H9 (cell line): ENCODE measurements at regions not wholly inside any gene's neighbourhood (a gene's known extent, or its start where the extent isn't known, plus 50 kb on each side); places are given as distances from the start of the nearest gene placed in this dataset.

Experiments
- DNase-seq: peaks from one replicate; pipeline ENCODE4 v3.0.0-alpha.2; 2017
- H2AFZ ChIP-seq: one replicate; pipeline ENCODE4 v1.6.1; 2013; ENCODE audit warnings: mild to moderate bottlenecking, low read length, control low read depth, moderate library complexity
- H2AK5ac ChIP-seq: 2 replicates; pipeline ENCODE4 v1.6.1; 2013; ENCODE audit warnings: low read length, control low read depth, mixed read lengths; ENCODE audit not compliant: insufficient read length
- H2BK120ac ChIP-seq: one replicate; pipeline ENCODE4 v1.6.1; 2013; ENCODE audit warnings: low read depth, mild to moderate bottlenecking, low read length, control low read depth, inconsistent platforms; ENCODE audit not compliant: poor library complexity, severe bottlenecking
- H2BK12ac ChIP-seq: 2 replicates; pipeline ENCODE4 v1.6.1; 2013; ENCODE audit warnings: low read length, control low read depth, mixed read lengths, low read depth; ENCODE audit not compliant: insufficient read length
- H2BK15ac ChIP-seq: 2 replicates; pipeline ENCODE4 v1.6.1; 2013; ENCODE audit warnings: low read depth, low read length, control low read depth
- H2BK20ac ChIP-seq: one replicate; pipeline ENCODE4 v1.6.1; 2013; ENCODE audit warnings: low read depth, mild to moderate bottlenecking, low read length, control low read depth, inconsistent platforms; ENCODE audit not compliant: poor library complexity, severe bottlenecking
- H2BK5ac ChIP-seq: 2 replicates; pipeline ENCODE4 v1.6.1; 2013; ENCODE audit warnings: low read length, control low read depth, mixed read lengths; ENCODE audit not compliant: insufficient read length
- H3K14ac ChIP-seq: 2 replicates; pipeline ENCODE4 v1.6.1; 2013; ENCODE audit warnings: low read length, control low read depth; ENCODE audit not compliant: insufficient read depth
- H3K18ac ChIP-seq: 2 replicates; pipeline ENCODE4 v1.6.1; 2013; ENCODE audit warnings: low read depth, mild to moderate bottlenecking, mixed read lengths, low read length, control low read depth; ENCODE audit not compliant: insufficient read length
- H3K23ac ChIP-seq: 2 replicates; pipeline ENCODE4 v1.6.1; 2013; ENCODE audit warnings: low read length, control low read depth, mixed read lengths, low read depth; ENCODE audit not compliant: insufficient read length
- H3K23me2 ChIP-seq: 2 replicates; pipeline ENCODE4 v1.6.1; 2013; ENCODE audit warnings: low read depth, mild to moderate bottlenecking, mixed read lengths, low read length, control low read depth; ENCODE audit not compliant: insufficient read length, poor library complexity, severe bottlenecking
- H3K27ac ChIP-seq: 2 replicates; pipeline ENCODE4 v1.5.1; 2013; ENCODE audit warnings: low read length, control low read depth, mixed read lengths, low read depth; ENCODE audit not compliant: insufficient read length
- H3K27me3 ChIP-seq: 2 replicates; pipeline ENCODE4 v1.6.1; 2013; ENCODE audit warnings: low read length, control low read depth, inconsistent platforms; ENCODE audit not compliant: insufficient read depth
- H3K4ac ChIP-seq: 2 replicates; pipeline ENCODE4 v1.6.1; 2013; ENCODE audit warnings: low read depth, mild to moderate bottlenecking, control low read depth, inconsistent platforms, low read length, moderate library complexity
- H3K4me1 ChIP-seq: 2 replicates; pipeline ENCODE4 v1.6.1; 2013; ENCODE audit warnings: low read length, control low read depth, inconsistent platforms; ENCODE audit not compliant: insufficient read depth
- H3K4me2 ChIP-seq: 2 replicates; pipeline ENCODE4 v1.6.1; 2013; ENCODE audit warnings: low read length, control low read depth, mixed read lengths; ENCODE audit not compliant: insufficient read length, insufficient read depth
- H3K56ac ChIP-seq: 2 replicates; pipeline ENCODE4 v1.6.1; 2013; ENCODE audit warnings: low read depth, mild to moderate bottlenecking, mixed read lengths, low read length, control low read depth; ENCODE audit not compliant: insufficient read length
- H3K79me1 ChIP-seq: 2 replicates; pipeline ENCODE4 v1.6.1; 2013; ENCODE audit warnings: low read depth, mild to moderate bottlenecking, moderate library complexity, low read length, control low read depth, inconsistent platforms; ENCODE audit not compliant: insufficient read depth, poor library complexity, severe bottlenecking
- H3K79me2 ChIP-seq: 2 replicates; pipeline ENCODE4 v1.6.1; 2013; ENCODE audit warnings: low read length, control low read depth, inconsistent platforms; ENCODE audit not compliant: insufficient read depth
- H3K9ac ChIP-seq: 2 replicates; pipeline ENCODE4 v1.6.1; 2013; ENCODE audit warnings: low read length, control low read depth, mixed read lengths; ENCODE audit not compliant: insufficient read length; ENCODE audit errors: extremely low read depth
- H3K9me3 ChIP-seq: one replicate; pipeline ENCODE4 v1.6.1; 2013; ENCODE audit warnings: low read depth, low read length, inconsistent platforms; ENCODE audit not compliant: control insufficient read depth
- H3T11ph ChIP-seq: one replicate; pipeline ENCODE4 v1.6.1; 2013; ENCODE audit warnings: mild to moderate bottlenecking, low read length, control low read depth, inconsistent platforms
- H4K20me1 ChIP-seq: one replicate; pipeline ENCODE4 v1.6.1; 2013; ENCODE audit not compliant: control insufficient read depth, insufficient read length, insufficient read depth
- H4K5ac ChIP-seq: 2 replicates; pipeline ENCODE4 v1.6.1; 2013; ENCODE audit warnings: low read depth, mild to moderate bottlenecking, mixed read lengths, low read length, control low read depth; ENCODE audit not compliant: insufficient read length
- H4K8ac ChIP-seq: replicated peaks from 2 replicates; pipeline ENCODE4 v1.6.1; 2013; ENCODE audit warnings: low read length, control low read depth, mixed read lengths, low read depth; ENCODE audit not compliant: insufficient read length
- H4K91ac ChIP-seq: 2 replicates; pipeline ENCODE4 v1.6.1; 2013; ENCODE audit warnings: low read depth, mild to moderate bottlenecking, moderate library complexity, mixed read lengths, low read length, control low read depth; ENCODE audit not compliant: insufficient read length
- H3K27ac Mint-ChIP-seq, 3 experiments: 2 replicates in 2 of 3; 3 replicates in 1 of 3; pipeline ENCODE4 v1.8.0; 2020 to 2021; ENCODE audit warnings: mixed read lengths in 3 of 3, mild to moderate bottlenecking in 1 of 3, moderate library complexity in 1 of 3
- H3K27me3 Mint-ChIP-seq: 2 replicates; pipeline ENCODE4 v1.8.0; 2021; ENCODE audit warnings: low read depth, mild to moderate bottlenecking, moderate library complexity, mixed read lengths
- H3K36me3 Mint-ChIP-seq, 3 experiments: 2 replicates in 2 of 3; 3 replicates in 1 of 3; pipeline ENCODE4 v1.8.0; 2020 to 2021; ENCODE audit warnings: low read depth in 3 of 3, mixed read lengths in 3 of 3; ENCODE audit not compliant: insufficient read depth in 1 of 3
- H3K4me1 Mint-ChIP-seq, 2 experiments: 2 replicates each; pipeline ENCODE4 v1.8.0; 2020; ENCODE audit warnings: mixed read lengths in 2 of 2
- H3K4me3 Mint-ChIP-seq, 2 experiments: 2 replicates in 1 of 2; 3 replicates in 1 of 2; pipeline ENCODE4 v1.8.0; 2020 to 2021; ENCODE audit warnings: mild to moderate bottlenecking in 2 of 2, mixed read lengths in 2 of 2, moderate library complexity in 1 of 2
- H3K9me3 Mint-ChIP-seq, 2 experiments: 2 replicates in 1 of 2; 3 replicates in 1 of 2; pipeline ENCODE4 v1.8.0; 2020; ENCODE audit warnings: mild to moderate bottlenecking in 2 of 2, mixed read lengths in 2 of 2, moderate library complexity in 1 of 2
- WGBS: extraction: QIAGEN DNeasy Blood & Tissue Kit; methylation state at CpG from one replicate; pipeline ENCODE4 v1.1.7; 2013; ENCODE audit warnings: missing lambda C conversion rate, low lambda C conversion rate, mixed read lengths; ENCODE audit not compliant: insufficient read length; ENCODE audit errors: extremely low coverage; 5-methylcytosine and 5-hydroxymethylcytosine counted together
- TF ChIP-seq, protein P1 (sequence below): fragments of 200-600 bp; sonication (generic); conservative IDR thresholded peaks from 3 replicates; pipeline ENCODE4 v1.8.0; 2021; ENCODE audit warnings: antibody characterized with exemption, mild to moderate bottlenecking

DNA sequence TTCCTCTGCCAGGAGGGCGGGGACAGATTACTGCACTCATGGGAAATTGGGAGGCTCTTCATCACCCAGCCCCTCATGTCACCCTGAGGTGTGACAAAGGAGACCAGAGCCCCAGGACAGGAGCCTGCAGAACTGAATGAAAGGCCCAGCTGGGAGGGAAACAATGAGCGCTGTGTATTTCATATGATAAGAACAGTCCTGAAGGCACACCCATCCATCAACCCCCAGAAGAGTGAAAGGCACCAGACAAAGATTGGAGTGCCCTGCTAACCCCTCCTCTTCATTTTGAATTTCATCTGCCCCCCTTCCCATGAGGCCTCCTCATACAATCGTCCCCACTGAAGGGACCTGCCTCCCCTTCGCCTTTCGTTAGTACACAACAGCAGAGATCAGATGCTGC is 160.0 kb upstream of the PRICKLE2 start:
- WGBS = no CpG with 5 or more reads among the region's 5 CpGs
- H3K4me1 Mint-ChIP-seq = peaks cover 4 to 5% of the 10 kb centered on the region in 2 experiments; a peak in 2 of 4 replicates

More for the DNA sequence above, 160.0 kb upstream of the PRICKLE2 start:
- no peak overlapping the region for H2AK5ac ChIP-seq
- H3K4ac ChIP-seq = no peak overlapping the region
- no peak overlapping the region for H4K8ac ChIP-seq
- no peaks in the 10 kb centered on the region for H3K79me2 ChIP-seq
- H3T11ph ChIP-seq = no peak overlapping the region
- peaks cover 15% of the 10 kb centered on the region for H3K27me3 Mint-ChIP-seq
- H2BK5ac ChIP-seq = no peak overlapping the region
- H3K56ac ChIP-seq = no peak overlapping the region
- H3K14ac ChIP-seq = no peak overlapping the region
- no peak overlapping the region for H3K27ac Mint-ChIP-seq
- H3K9ac ChIP-seq = no peak overlapping the region
- no peak for DNase-seq
- H3K4me2 ChIP-seq = no peak overlapping the region
- no peak overlapping the region for H4K91ac ChIP-seq
- no peak overlapping the region for H3K18ac ChIP-seq
- no peaks in the 10 kb centered on the region for H3K27me3 ChIP-seq
- H4K5ac ChIP-seq = no peak overlapping the region
- H3K9me3 ChIP-seq = no peaks in the 10 kb centered on the region
- no peak overlapping the region for H2BK120ac ChIP-seq
- no peak overlapping the region for H3K27ac ChIP-seq
- H4K20me1 ChIP-seq = peaks cover 4% of the 10 kb centered on the region
- H3K79me1 ChIP-seq = no peaks in the 10 kb centered on the region
- H2BK15ac ChIP-seq = no peak overlapping the region
- H3K36me3 Mint-ChIP-seq = no peaks in the 10 kb centered on the region; a peak in 1 of 7 replicates
- peaks cover 0 to 2% of the 10 kb centered on the region in 2 experiments; a peak in 1 of 5 replicates for H3K9me3 Mint-ChIP-seq
- no peaks in the 10 kb centered on the region for H3K4me1 ChIP-seq
- no peak overlapping the region for H3K23ac ChIP-seq
- no peak overlapping the region for H2BK20ac ChIP-seq
- no peaks in the 10 kb centered on the region for H3K23me2 ChIP-seq
- no peak overlapping the region for H2BK12ac ChIP-seq
- no peak overlapping the region for H3K4me3 Mint-ChIP-seq
- TF ChIP-seq, protein P1, sequence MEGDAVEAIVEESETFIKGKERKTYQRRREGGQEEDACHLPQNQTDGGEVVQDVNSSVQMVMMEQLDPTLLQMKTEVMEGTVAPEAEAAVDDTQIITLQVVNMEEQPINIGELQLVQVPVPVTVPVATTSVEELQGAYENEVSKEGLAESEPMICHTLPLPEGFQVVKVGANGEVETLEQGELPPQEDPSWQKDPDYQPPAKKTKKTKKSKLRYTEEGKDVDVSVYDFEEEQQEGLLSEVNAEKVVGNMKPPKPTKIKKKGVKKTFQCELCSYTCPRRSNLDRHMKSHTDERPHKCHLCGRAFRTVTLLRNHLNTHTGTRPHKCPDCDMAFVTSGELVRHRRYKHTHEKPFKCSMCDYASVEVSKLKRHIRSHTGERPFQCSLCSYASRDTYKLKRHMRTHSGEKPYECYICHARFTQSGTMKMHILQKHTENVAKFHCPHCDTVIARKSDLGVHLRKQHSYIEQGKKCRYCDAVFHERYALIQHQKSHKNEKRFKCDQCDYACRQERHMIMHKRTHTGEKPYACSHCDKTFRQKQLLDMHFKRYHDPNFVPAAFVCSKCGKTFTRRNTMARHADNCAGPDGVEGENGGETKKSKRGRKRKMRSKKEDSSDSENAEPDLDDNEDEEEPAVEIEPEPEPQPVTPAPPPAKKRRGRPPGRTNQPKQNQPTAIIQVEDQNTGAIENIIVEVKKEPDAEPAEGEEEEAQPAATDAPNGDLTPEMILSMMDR = no peak
- H2AFZ ChIP-seq = no peak overlapping the region
